ENCODE measurements at regions not wholly inside any gene's neighbourhood (a gene's known extent, or its start where the extent isn't known, plus 50 kb on each side); places are given as distances from the start of the nearest gene placed in this dataset.

GRCh38 chr3:153320585-153321128, 158.6 kb downstream of the RAP2B start:
- TF ChIP-seq CTCF (IDR thresholded peaks at IDR 0.05): no peak
- TF ChIP-seq POLR2A (IDR thresholded peaks at IDR 0.05): no peak

Data from body of pancreas (tissue), 4 donors.